ENCODE measurements at regions not wholly inside any gene's neighbourhood (a gene's known extent, or its start where the extent isn't known, plus 50 kb on each side); places are given as distances from the start of the nearest gene placed in this dataset.

DNA sequence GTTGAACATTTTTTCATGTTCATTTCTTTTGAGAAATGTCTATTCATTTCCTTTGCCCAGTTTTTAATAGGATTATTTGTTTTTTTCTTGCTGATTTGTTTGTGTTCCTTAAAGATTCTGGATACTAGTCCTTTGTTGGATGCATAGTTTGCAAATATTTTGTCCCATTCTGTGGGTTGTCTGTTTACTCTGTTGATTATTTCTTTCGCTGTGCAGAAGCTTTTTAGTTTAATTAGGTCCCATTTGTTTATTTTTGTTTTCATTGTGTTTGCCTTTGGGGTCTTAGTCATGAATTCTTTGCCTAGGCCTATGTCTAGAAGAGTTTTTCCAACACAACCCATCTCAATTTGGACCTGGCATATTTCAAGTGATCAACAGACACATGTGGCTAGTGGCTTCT lies 116.1 kb upstream of the GALNT2 start:
- no peak for DNase-seq (ENCODE audit: low read depth)
- TF ChIP-seq, protein P1, sequence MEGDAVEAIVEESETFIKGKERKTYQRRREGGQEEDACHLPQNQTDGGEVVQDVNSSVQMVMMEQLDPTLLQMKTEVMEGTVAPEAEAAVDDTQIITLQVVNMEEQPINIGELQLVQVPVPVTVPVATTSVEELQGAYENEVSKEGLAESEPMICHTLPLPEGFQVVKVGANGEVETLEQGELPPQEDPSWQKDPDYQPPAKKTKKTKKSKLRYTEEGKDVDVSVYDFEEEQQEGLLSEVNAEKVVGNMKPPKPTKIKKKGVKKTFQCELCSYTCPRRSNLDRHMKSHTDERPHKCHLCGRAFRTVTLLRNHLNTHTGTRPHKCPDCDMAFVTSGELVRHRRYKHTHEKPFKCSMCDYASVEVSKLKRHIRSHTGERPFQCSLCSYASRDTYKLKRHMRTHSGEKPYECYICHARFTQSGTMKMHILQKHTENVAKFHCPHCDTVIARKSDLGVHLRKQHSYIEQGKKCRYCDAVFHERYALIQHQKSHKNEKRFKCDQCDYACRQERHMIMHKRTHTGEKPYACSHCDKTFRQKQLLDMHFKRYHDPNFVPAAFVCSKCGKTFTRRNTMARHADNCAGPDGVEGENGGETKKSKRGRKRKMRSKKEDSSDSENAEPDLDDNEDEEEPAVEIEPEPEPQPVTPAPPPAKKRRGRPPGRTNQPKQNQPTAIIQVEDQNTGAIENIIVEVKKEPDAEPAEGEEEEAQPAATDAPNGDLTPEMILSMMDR (IDR thresholded peaks at IDR 0.05; ENCODE audit: insufficient read depth, low read depth, low read length, missing control alignments), result no peak
- no peak overlapping the region for H3K4me3 ChIP-seq (ENCODE audit: low read length)

DNA sequence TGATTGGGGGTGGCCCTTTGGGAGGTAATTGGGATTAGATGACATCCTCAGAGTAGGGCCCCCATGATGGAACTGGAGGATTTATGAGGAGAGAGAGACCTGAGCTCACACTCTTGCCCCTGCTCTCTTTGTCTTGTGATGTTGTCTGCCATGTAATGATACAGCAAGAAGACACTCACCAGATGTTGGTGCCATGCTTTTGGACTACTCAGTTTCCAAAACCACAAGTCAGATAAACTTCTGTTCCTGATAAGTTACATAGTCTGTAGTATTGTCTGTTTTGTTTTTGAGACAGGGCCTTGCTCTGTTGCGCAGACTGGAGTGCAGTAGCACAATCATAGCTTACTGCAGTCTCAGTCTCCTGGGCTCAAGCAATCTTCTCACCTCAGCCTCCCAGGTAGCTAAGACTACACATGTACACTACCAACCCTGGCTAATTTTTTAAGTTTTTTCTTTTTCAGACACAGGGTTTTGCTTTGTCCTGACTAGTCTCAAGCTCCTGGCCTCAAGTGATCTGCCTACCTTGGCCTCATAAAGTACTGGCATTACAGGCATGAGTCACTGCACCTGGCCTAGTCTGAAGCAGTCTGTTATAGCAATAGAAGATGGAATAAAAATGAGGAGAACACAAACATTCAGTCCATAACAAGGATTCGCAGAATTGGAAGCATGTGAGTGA lies 115.0 kb upstream of the GALNT2 start:
- TF ChIP-seq, protein P1 (IDR thresholded peaks at IDR 0.05; ENCODE audit: insufficient read depth, low read depth, low read length, missing control alignments), result no peak
- DNase-seq (ENCODE audit: low read depth), result peak; percentile 64
- no peak overlapping the region for H3K4me3 ChIP-seq (ENCODE audit: low read length)

DNA sequence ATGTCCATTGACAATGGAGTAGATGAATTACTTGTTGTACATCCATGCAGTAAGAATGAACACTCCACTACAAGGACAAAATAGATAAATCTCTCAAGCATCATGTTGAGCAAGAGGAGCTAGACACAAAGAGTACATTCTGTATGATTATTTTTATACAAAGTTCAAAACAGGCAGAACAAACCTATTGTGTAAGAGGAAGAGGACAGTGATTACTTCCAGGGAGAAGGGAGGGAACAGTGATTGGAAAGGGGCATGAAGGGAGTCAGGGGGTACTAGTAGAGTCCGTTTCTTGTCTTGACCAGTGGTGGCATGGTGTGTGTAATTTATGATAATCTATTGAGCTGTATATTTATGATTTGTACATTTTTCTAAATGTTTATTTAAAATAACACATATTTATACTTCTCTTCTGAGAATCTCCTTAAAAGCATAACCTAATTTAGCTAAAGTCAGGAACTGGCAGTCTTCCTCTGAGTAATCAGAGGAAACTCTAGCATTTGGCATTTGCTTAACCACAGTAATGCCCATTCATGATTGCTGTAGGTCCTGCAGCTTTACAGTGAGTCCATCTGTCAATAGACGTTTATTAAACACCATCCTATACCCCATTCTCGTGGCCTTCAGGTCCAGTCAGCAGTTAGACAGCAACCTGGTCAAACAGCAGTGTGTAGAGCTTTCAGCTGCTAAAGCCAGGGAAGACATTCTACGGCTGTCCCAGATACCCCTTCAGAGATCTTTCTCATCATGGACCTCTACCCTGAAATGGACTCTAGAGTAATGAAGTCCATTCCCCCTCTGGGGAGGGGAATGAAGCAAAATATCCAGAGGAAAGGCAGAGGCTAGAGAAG lies 114.1 kb upstream of the GALNT2 start:
- no peak overlapping the region for H3K4me3 ChIP-seq (ENCODE audit: low read length)
- peak; percentile 6 for DNase-seq (ENCODE audit: low read depth)
- TF ChIP-seq, protein P1 (IDR thresholded peaks at IDR 0.05; ENCODE audit: insufficient read depth, low read depth, low read length, missing control alignments), result no peak

DNA sequence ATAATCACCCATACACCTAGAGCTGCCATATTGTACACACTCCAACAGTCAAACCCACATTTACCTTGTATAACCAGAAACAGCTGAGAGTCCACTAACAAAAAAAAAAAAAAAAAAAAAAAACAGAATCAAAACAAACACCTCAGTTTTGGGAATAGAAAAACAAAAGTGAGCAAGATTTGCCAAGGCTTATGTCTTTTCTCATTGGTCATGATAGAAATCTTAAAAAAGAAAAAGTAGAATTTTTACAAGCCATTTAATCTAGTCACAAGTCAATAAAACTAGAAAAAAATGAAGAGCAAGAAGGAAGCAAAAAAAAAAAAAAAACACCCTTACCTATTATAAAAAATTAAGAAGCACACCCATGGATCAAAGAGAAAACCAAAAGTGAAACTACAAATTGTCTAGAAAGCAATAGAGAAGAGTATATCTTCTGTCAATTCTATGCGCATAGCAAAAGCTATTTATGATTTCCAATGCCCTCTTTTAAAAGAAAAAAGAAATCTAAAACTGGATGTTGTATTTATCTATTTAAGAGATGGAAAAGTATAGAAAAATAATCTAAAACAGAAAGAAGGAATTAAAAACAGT lies 113.2 kb upstream of the GALNT2 start:
- TF ChIP-seq, protein P1 (IDR thresholded peaks at IDR 0.05; ENCODE audit: insufficient read depth, low read depth, low read length, missing control alignments), result no peak
- H3K4me3 ChIP-seq (ENCODE audit: low read length), result no peak overlapping the region
- no peak for DNase-seq (ENCODE audit: low read depth)

DNA sequence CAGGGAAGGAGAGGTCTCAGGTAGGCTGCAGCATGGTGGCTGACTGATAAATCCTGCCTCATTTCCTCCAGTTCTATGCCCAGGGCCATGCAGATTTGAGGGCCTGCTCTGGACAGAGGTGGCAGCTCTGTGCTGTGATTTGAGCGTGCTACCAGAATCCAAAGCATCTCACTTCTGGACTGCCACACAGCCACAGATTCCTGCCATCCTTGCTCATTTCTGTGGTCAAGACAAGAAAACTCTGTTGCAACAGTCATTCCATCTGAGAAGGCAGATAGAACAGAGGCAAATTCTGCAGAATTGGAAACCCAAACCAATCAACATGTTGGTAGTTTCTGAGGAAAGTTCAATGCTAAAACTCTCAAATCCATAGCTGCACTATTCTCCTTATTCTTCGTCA lies 102.8 kb upstream of the GALNT2 start:
- DNase-seq (ENCODE audit: low read depth), result no peak
- TF ChIP-seq, protein P1 (IDR thresholded peaks at IDR 0.05; ENCODE audit: insufficient read depth, low read depth, low read length, missing control alignments), result no peak
- H3K4me3 ChIP-seq (ENCODE audit: low read length), result no peak overlapping the region

DNA sequence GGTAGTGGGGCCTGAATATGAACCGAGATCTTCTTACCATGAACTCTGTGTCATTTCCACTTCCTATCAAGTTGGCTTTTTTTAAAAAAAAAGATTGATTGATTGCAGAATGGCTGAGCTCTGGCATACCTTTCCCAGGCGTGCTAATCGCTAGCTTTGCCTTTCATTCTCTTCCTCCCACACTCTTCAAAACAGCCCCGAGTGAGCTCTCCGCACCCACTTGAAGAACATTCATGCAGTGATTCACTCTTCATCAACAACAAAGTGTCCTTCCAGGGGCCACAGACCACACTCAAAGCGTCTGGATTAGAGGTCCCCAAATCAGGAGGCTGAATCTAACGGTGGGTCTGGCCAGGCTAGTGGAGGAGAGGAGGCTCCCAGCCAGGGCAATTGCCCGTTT lies 96.3 kb upstream of the GALNT2 start:
- H3K4me3 ChIP-seq (ENCODE audit: low read length), result no peak overlapping the region
- TF ChIP-seq, protein P1 (IDR thresholded peaks at IDR 0.05; ENCODE audit: insufficient read depth, low read depth, low read length, missing control alignments), result no peak
- no peak for DNase-seq (ENCODE audit: low read depth)
